PC-9 (cell line): ENCODE measurements at regions not wholly inside any gene's neighbourhood (a gene's known extent, or its start where the extent isn't known, plus 50 kb on each side); places are given as distances from the start of the nearest gene placed in this dataset.

Experiments
- EZH2 ChIP-seq: fragments of 200-600 bp; sonication (generic); IDR thresholded peaks from 2 replicates; pipeline ENCODE4 v1.8.0; 2017; ENCODE audit warnings: antibody characterized with exemption, low read depth
- TF ChIP-seq, protein P1 (sequence below): fragments of 200-600 bp; sonication (generic); conservative IDR thresholded peaks from 2 replicates; pipeline ENCODE4 v1.6.1; 2017; ENCODE audit warnings: mixed run types, antibody characterized with exemption, mild to moderate bottlenecking, moderate library complexity

DNA sequence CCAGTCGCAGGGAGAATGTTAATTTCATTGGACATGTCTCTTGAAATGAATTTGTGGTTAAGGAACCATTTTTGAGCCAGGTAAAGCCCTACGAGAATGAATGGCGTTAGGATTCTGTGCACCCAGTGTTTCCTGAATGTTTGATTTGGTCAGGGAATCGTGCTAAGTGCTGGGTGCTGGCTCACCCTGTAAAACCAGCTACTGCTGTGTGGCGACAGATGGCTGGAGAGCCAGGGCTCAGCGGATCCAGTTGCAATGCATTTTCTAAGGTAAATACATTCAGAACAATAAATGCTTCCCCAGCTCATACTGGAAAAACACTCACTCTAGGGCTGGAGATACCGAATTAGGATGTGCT lies 355.5 kb downstream of the GLRX3 start:
- TF ChIP-seq, protein P1, sequence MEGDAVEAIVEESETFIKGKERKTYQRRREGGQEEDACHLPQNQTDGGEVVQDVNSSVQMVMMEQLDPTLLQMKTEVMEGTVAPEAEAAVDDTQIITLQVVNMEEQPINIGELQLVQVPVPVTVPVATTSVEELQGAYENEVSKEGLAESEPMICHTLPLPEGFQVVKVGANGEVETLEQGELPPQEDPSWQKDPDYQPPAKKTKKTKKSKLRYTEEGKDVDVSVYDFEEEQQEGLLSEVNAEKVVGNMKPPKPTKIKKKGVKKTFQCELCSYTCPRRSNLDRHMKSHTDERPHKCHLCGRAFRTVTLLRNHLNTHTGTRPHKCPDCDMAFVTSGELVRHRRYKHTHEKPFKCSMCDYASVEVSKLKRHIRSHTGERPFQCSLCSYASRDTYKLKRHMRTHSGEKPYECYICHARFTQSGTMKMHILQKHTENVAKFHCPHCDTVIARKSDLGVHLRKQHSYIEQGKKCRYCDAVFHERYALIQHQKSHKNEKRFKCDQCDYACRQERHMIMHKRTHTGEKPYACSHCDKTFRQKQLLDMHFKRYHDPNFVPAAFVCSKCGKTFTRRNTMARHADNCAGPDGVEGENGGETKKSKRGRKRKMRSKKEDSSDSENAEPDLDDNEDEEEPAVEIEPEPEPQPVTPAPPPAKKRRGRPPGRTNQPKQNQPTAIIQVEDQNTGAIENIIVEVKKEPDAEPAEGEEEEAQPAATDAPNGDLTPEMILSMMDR, result no peak
- no peak for TF ChIP-seq EZH2
